IMR-90 (cell line): ENCODE measurements at regions not wholly inside any gene's neighbourhood (a gene's known extent, or its start where the extent isn't known, plus 50 kb on each side); places are given as distances from the start of the nearest gene placed in this dataset.

Experiments
- BHLHE40 ChIP-seq: fragments of 150-350 bp; IDR thresholded peaks from 2 replicates; pipeline ENCODE4 v1.6.1; 2016; ENCODE audit warnings: mild to moderate bottlenecking, low read depth, low read length
- CEBPB ChIP-seq: IDR thresholded peaks from 2 replicates; pipeline ENCODE4 v1.6.1; 2012; ENCODE audit warnings: low read depth, low read length, improper control_type of control experiment
- CHD1 ChIP-seq: IDR thresholded peaks from 2 replicates; pipeline ENCODE4 v1.6.1; 2012; ENCODE audit warnings: low read depth, low read length, improper control_type of control experiment
- CTCF ChIP-seq: conservative IDR thresholded peaks from 2 replicates; pipeline ENCODE4 v1.5.1; 2012; ENCODE audit warnings: mild to moderate bottlenecking, low read depth, low read length, improper control_type of control experiment
- MAFK ChIP-seq: IDR thresholded peaks from 2 replicates; pipeline ENCODE4 v1.6.1; 2012; ENCODE audit warnings: low read depth, low read length, improper control_type of control experiment
- MXI1 ChIP-seq: IDR thresholded peaks from 2 replicates; pipeline ENCODE4 v1.6.1; 2012; ENCODE audit warnings: low read depth, mild to moderate bottlenecking, low read length, moderate library complexity, borderline replicate concordance
- NFE2L2 ChIP-seq: fragments of 150-350 bp; IDR thresholded peaks from 2 replicates; pipeline ENCODE4 v1.6.1; 2016; ENCODE audit warnings: low read depth, mild to moderate bottlenecking, low read length
- POLR2A ChIP-seq: IDR thresholded peaks from 2 replicates; pipeline ENCODE4 v1.6.1; 2012; ENCODE audit warnings: mild to moderate bottlenecking, low read depth, low read length
- RFX5 ChIP-seq: IDR thresholded peaks from 2 replicates; pipeline ENCODE4 v1.8.0; 2012; ENCODE audit warnings: low read depth, mild to moderate bottlenecking, low read length, moderate library complexity

GRCh38 chr18:40017021-40017420 lies 1938.0 kb upstream of the PIK3C3 start:
- TF ChIP-seq CEBPB (no peak), CTCF (no peak), BHLHE40 (no peak), CHD1 (no peak), RFX5 (no peak), MAFK (no peak), MXI1 (no peak), POLR2A (no peak), NFE2L2 (no peak)
